GM10266 (cell line): ENCODE measurements at regions not wholly inside any gene's neighbourhood (a gene's known extent, or its start where the extent isn't known, plus 50 kb on each side); places are given as distances from the start of the nearest gene placed in this dataset.

ENCODE experiments used
- DNase-seq: peaks from one replicate; pipeline ENCODE4 v3.0.0; 2012; ENCODE audit errors: extremely low spot score
- TF ChIP-seq, protein P1 (sequence below): IDR thresholded peaks from 2 replicates; pipeline ENCODE4 v1.5.1; 2012; ENCODE audit warnings: mild to moderate bottlenecking, low read depth; ENCODE audit not compliant: control insufficient read depth, insufficient read depth; ENCODE audit errors: missing control alignments

DNA sequence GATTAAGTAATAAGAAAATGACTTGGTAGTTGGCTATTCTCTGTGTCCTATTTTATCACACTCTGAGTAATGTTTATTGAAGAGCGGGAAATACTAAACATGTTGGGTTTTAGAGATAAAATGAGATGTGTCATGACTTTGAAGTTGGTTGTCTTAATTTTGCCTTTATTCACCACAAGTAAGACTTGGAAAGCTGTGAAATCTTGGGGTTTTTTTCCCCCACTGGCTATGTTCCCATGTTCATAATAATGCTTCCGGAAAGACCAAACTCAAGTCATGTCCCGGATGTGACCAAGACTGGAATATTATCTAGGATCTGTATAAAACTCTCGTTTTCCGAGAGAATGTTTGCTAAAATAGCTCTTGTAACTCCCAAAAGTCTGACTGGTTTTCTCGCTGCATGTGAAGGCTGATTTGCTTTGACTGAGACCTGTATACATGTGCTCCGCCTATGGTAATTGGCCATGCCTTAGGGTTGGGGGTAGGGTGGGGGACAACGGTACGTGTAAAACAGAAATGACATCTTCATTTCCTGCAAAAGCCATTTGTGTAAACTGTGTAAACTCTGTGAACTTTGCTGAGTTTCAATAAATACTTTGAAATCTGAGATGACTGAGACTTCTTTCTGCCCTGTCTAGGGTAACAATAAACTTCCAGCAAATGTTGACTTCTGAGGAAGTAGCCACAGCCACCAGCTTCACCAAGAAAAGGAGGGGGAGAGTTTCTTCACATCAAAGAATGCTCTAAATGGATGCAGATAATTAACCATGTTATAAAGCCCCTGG, 169.6 kb downstream of the ZNF365 start:
- no peak for DNase-seq
- TF ChIP-seq, protein P1, sequence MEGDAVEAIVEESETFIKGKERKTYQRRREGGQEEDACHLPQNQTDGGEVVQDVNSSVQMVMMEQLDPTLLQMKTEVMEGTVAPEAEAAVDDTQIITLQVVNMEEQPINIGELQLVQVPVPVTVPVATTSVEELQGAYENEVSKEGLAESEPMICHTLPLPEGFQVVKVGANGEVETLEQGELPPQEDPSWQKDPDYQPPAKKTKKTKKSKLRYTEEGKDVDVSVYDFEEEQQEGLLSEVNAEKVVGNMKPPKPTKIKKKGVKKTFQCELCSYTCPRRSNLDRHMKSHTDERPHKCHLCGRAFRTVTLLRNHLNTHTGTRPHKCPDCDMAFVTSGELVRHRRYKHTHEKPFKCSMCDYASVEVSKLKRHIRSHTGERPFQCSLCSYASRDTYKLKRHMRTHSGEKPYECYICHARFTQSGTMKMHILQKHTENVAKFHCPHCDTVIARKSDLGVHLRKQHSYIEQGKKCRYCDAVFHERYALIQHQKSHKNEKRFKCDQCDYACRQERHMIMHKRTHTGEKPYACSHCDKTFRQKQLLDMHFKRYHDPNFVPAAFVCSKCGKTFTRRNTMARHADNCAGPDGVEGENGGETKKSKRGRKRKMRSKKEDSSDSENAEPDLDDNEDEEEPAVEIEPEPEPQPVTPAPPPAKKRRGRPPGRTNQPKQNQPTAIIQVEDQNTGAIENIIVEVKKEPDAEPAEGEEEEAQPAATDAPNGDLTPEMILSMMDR, result no peak

- TF ChIP-seq, protein P1, result no peak
- DNase-seq, result no peak
These were observed 171.2 kb downstream of the ZNF365 start for GRCh38 chr10:62545160-62546066.

GRCh38 chr10:62548686-62549085, 174.5 kb downstream of the ZNF365 start:
- TF ChIP-seq, protein P1, result no peak
- DNase-seq, result no peak

DNA sequence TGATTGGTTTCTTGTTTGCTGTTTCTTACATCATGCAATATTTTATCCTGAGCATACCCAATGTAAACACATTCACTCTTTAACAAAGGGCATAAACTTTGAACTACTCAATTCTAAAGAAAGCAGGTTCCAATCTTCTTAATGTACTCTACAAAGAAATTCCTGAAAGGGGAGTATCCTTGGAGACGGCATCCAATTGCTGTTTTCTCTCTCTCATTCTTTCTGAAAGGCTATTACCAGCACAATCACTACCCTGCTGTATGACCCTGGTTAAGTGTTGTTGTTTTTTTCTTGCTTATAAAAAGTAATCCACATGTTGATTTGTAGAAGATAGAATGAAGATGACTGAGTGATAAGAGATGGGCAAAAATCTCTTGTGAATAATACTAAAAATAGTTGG, 176.0 kb downstream of the ZNF365 start:
- no peak for DNase-seq
- TF ChIP-seq, protein P1, result no peak

DNA sequence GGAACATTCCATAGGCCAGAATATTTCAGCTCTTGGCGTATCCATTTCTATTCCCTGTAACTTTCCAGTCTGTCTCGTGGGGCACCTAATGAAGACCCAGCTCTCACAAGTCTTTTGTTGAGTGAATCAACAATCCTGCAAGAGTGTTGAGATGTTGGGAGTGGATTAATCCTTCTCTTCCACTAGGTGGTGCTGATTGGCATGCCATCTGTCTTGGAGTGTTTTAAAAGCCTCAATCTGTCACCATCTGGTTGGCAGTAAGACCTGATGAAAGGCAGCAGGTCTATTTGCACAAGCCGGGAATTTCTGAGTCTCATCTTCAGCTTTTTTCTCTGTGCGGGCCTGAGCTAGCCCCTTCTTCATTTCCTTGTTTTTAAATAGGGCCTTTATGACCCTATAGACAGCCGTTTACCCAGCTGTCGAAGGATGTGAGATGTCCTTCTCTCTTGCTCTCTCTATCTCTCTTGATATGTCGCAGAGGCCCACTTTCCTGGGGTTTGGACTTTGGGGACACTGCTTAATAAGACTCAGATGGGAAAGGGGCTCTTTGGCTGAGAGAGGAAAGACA, 180.5 kb downstream of the ZNF365 start:
- DNase-seq, result peak; percentile 44
- TF ChIP-seq, protein P1, result peak; percentile 66

- no peak for DNase-seq
- TF ChIP-seq, protein P1, result no peak
These were observed 185.5 kb downstream of the ZNF365 start for GRCh38 chr10:62559481-62560200.
